CD4-positive, alpha-beta T cell (primary cell): ENCODE measurements at regions not wholly inside any gene's neighbourhood (a gene's known extent, or its start where the extent isn't known, plus 50 kb on each side); places are given as distances from the start of the nearest gene placed in this dataset.

Experiments used
- ATAC-seq: fragments of 200-7000 bp; cut with Tn5 transposase; one replicate; pipeline ENCODE4 v1.10.0; 2022; ENCODE audit warnings: mild to moderate bottlenecking; ENCODE audit not compliant: poor library complexity
- CTCF ChIA-PET: fragments of 350-600 bp; sonication (Branson Sonifier 250); formaldehyde crosslinking; loops from one replicate; lab custom pipeline; 2021; ENCODE audit warnings: antibody characterized with exemption, inconsistent platforms; lab: Charles Lee
- POLR2A ChIA-PET: fragments of 350-600 bp; sonication (Branson Sonifier 250); formaldehyde crosslinking; loops from one replicate; lab custom pipeline; 2021; ENCODE audit warnings: antibody characterized with exemption, inconsistent platforms; lab: Charles Lee
- DNase-seq, 14 experiments: peaks; one replicate each; pipeline ENCODE4 v3.0.0-alpha.2; 2013 to 2020; ENCODE audit warnings: mixed read lengths in 2 of 14
- H3K27ac ChIP-seq, 2 donors: one replicate each; pipeline versions ENCODE4 v1.5.1 to v1.7.0; 2013; ENCODE audit warnings: low read length in 2 of 2, low read depth in 1 of 2, mild to moderate bottlenecking in 1 of 2
- H3K27me3 ChIP-seq, 2 experiments: 1 replicate in 1 of 2; 2 replicates in 1 of 2; pipeline versions ENCODE4 v1.6.1 to v1.7.0; 2013; ENCODE audit warnings: low read length in 2 of 2, control low read depth in 1 of 2, mild to moderate bottlenecking in 1 of 2, moderate library complexity in 1 of 2; ENCODE audit not compliant: insufficient read depth in 2 of 2, control insufficient read depth in 1 of 2
- H3K36me3 ChIP-seq: one replicate; pipeline ENCODE4 v1.6.1; 2013; ENCODE audit warnings: low read length, control low read depth; ENCODE audit not compliant: insufficient read depth
- H3K4me1 ChIP-seq: one replicate; pipeline ENCODE4 v1.6.1; 2013; ENCODE audit warnings: low read length, control low read depth; ENCODE audit not compliant: insufficient read depth
- H3K4me3 ChIP-seq: one replicate; pipeline ENCODE4 v1.5.1; 2013; ENCODE audit warnings: mild to moderate bottlenecking, low read length, moderate library complexity
- H3K9me3 ChIP-seq, 2 experiments: 1 replicate in 1 of 2; 2 replicates in 1 of 2; pipeline versions ENCODE4 v1.6.1 to v1.7.0; 2013; ENCODE audit warnings: low read length in 2 of 2, mild to moderate bottlenecking in 2 of 2, control low read depth in 1 of 2, moderate library complexity in 1 of 2; ENCODE audit not compliant: control insufficient read depth in 1 of 2, insufficient read depth in 1 of 2
- H3K27ac Mint-ChIP-seq: one replicate; pipeline ENCODE4 v1.8.0; 2020; ENCODE audit warnings: mixed read lengths
- H3K27me3 Mint-ChIP-seq: one replicate; pipeline ENCODE4 v1.8.0; 2021; ENCODE audit warnings: mixed read lengths
- H3K36me3 Mint-ChIP-seq: one replicate; pipeline ENCODE4 v1.8.0; 2021; ENCODE audit warnings: low read depth, mixed read lengths
- H3K4me1 Mint-ChIP-seq: one replicate; pipeline ENCODE4 v1.8.0; 2021; ENCODE audit warnings: low read depth, mixed read lengths
- H3K4me3 Mint-ChIP-seq: one replicate; pipeline ENCODE4 v1.8.0; 2020; ENCODE audit warnings: mild to moderate bottlenecking, mixed read lengths
- H3K9me3 Mint-ChIP-seq: one replicate; pipeline ENCODE4 v1.8.0; 2020; ENCODE audit warnings: mixed read lengths
- intact Hi-C, 2 experiments: fragments of 100-400 bp; cut with DNase I in 1 of 2; cut with micrococcal nuclease in 1 of 2; formaldehyde crosslinking; loops; one replicate each; pipeline versions ENCODE4 v1.15.1 to v1.9.0; 2023 to 2025; cut with DNase I, micrococcal nuclease
- TF ChIP-seq, protein P1 (sequence below): fragments of 200-600 bp; IDR thresholded peaks from one replicate; pipeline ENCODE4 v1.8.0; 2022; ENCODE audit warnings: antibody characterized with exemption, mild to moderate bottlenecking

DNA sequence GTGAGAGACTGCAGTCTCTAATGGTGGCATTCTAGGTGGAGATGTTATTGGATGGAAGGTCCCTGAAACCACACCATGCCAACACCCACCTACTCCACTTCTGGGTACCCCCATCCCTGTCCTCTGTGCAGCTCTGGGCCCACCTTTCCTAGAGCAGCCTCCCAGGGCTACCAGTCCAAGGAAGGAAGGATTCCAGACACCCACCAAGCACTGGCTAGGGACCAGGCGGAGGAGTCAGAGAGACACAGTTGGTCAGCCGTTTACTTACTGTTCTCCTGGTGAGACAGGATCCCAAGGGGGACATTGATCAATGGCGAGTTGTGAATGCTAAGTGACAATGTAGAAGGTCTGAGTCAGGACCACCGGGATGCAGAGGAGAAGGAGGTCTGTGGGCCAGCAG, 151.6 kb downstream of the TTC32 start:
- ChIA-PET POLR2A (no interaction called here), CTCF (no interaction called here)
- intact Hi-C loops: no loop called here
- H3K36me3 ChIP-seq: no peaks in the 10 kb centered on the region
- ATAC-seq (no peak), DNase-seq (no peak)
- H3K27me3 ChIP-seq: peaks cover 0 to 3% of the 10 kb centered on the region in 2 experiments
- H3K4me3 Mint-ChIP-seq: no peak overlapping the region
- peaks cover 0 to 4% of the 10 kb centered on the region in 2 experiments for H3K9me3 ChIP-seq
- H3K4me1 ChIP-seq: no peaks in the 10 kb centered on the region
- no peak overlapping the region for H3K4me3 ChIP-seq
- no peak overlapping the region for H3K27ac Mint-ChIP-seq
- no peaks in the 10 kb centered on the region for H3K4me1 Mint-ChIP-seq
- H3K9me3 Mint-ChIP-seq: no peaks in the 10 kb centered on the region
- H3K27me3 Mint-ChIP-seq: peaks cover 14% of the 10 kb centered on the region
- H3K27ac ChIP-seq: no peak overlapping the region
- H3K36me3 Mint-ChIP-seq: no peaks in the 10 kb centered on the region
- TF ChIP-seq, protein P1, sequence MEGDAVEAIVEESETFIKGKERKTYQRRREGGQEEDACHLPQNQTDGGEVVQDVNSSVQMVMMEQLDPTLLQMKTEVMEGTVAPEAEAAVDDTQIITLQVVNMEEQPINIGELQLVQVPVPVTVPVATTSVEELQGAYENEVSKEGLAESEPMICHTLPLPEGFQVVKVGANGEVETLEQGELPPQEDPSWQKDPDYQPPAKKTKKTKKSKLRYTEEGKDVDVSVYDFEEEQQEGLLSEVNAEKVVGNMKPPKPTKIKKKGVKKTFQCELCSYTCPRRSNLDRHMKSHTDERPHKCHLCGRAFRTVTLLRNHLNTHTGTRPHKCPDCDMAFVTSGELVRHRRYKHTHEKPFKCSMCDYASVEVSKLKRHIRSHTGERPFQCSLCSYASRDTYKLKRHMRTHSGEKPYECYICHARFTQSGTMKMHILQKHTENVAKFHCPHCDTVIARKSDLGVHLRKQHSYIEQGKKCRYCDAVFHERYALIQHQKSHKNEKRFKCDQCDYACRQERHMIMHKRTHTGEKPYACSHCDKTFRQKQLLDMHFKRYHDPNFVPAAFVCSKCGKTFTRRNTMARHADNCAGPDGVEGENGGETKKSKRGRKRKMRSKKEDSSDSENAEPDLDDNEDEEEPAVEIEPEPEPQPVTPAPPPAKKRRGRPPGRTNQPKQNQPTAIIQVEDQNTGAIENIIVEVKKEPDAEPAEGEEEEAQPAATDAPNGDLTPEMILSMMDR: no peak

GRCh38 chr2:19749507-19749836, 152.3 kb downstream of the TTC32 start:
- no peaks in the 10 kb centered on the region for H3K9me3 Mint-ChIP-seq
- CTCF ChIA-PET: no interaction called here

DNA sequence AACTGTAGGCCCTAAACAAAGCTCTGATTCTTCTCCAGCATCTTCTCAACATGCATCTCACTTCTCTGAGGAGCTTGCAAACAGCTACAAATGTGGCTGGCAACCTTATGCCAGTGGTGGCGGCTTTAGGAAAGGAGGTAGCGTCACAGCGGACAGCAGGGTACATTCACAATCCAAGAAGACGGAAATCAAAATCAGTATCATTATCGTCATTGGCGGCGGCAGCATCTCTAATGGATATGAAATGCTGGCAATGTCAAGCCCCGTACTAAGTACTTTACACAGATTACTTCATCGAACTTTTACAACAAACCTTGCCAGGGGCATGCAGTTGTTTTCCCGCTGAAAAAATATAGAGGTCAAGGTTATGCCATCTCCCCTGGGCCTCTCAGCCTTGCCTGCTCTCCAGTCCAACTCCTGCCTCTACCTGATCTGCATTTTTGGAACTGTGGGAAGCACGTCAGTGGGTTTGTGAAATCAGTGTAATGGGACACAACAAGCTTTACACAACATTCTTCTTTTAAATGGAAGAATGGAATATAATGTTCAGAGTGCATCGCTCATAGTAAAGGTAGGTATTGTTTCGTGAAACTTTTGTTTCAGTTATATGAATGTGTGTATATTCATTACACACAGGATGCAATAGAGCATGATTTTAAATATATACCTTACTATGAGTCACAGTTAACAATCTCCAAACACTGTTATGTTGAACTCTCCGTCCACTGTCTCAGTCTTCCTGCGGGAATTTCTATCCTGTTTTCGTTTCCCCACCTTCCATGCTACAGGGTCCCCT, 152.9 kb downstream of the TTC32 start:
- H3K27me3 ChIP-seq: no peaks in the 10 kb centered on the region
- TF ChIP-seq, protein P1: no peak
- ChIA-PET CTCF (no interaction called here), POLR2A (no interaction called here)
- no peaks in the 10 kb centered on the region for H3K36me3 Mint-ChIP-seq
- H3K4me3 ChIP-seq: no peak overlapping the region
- no peak overlapping the region for H3K27ac Mint-ChIP-seq
- H3K36me3 ChIP-seq: no peaks in the 10 kb centered on the region
- no peak overlapping the region for H3K27ac ChIP-seq
- H3K9me3 Mint-ChIP-seq: no peaks in the 10 kb centered on the region
- no peaks in the 10 kb centered on the region for H3K4me1 Mint-ChIP-seq
- no peaks in the 10 kb centered on the region for H3K4me1 ChIP-seq
- H3K27me3 Mint-ChIP-seq: peaks cover 10% of the 10 kb centered on the region
- intact Hi-C loops: no loop called here
- ATAC-seq (no peak), DNase-seq (no peak)
- no peak overlapping the region for H3K4me3 Mint-ChIP-seq
- H3K9me3 ChIP-seq: peaks cover 0 to 4% of the 10 kb centered on the region in 2 experiments

More at GRCh38 chr2:19749507-19749836, 152.3 kb downstream of the TTC32 start:
- peaks cover 14% of the 10 kb centered on the region for H3K27me3 Mint-ChIP-seq
- no peaks in the 10 kb centered on the region for H3K36me3 ChIP-seq
- no peak overlapping the region for H3K27ac Mint-ChIP-seq
- H3K4me1 ChIP-seq: no peaks in the 10 kb centered on the region
- no peak overlapping the region for H3K27ac ChIP-seq
- no peak overlapping the region for H3K4me3 Mint-ChIP-seq
- intact Hi-C loops: no loop called here
- H3K27me3 ChIP-seq: peaks cover 0 to under 1% of the 10 kb centered on the region in 2 experiments
- no peak overlapping the region for H3K4me3 ChIP-seq
- no peaks in the 10 kb centered on the region for H3K4me1 Mint-ChIP-seq
- ATAC-seq (no peak), DNase-seq (no peak)
- TF ChIP-seq, protein P1: no peak
- H3K9me3 ChIP-seq: peaks cover 0 to 4% of the 10 kb centered on the region in 2 experiments
- POLR2A ChIA-PET: no interaction called here
- H3K36me3 Mint-ChIP-seq: no peaks in the 10 kb centered on the region
